GM19193 (cell line): ENCODE measurements at regions not wholly inside any gene's neighbourhood (a gene's known extent, or its start where the extent isn't known, plus 50 kb on each side); places are given as distances from the start of the nearest gene placed in this dataset.

Source experiments
- POLR2A ChIP-seq: IDR thresholded peaks from 4 replicates; pipeline ENCODE4 v1.6.1; 2011; ENCODE audit not compliant: insufficient read depth, insufficient read length; ENCODE audit errors: extremely low read depth

- TF ChIP-seq POLR2A, result no peak
Observed at GRCh38 chr3:177441813-177442646, 244.7 kb upstream of the TBL1XR1 start.

- TF ChIP-seq POLR2A, result no peak
Observed at GRCh38 chr3:177443469-177443868, 246.2 kb upstream of the TBL1XR1 start.

GRCh38 chr3:177444696-177445095 lies 247.4 kb upstream of the TBL1XR1 start:
- TF ChIP-seq POLR2A, result no peak

- TF ChIP-seq POLR2A, result no peak
Observed at GRCh38 chr3:177445549-177445948, 248.3 kb upstream of the TBL1XR1 start.

- no peak for TF ChIP-seq POLR2A
Observed at GRCh38 chr3:177446165-177446601, 248.9 kb upstream of the TBL1XR1 start.

- TF ChIP-seq POLR2A, result no peak
Observed at GRCh38 chr3:177447938-177448337, 250.7 kb upstream of the TBL1XR1 start.

GRCh38 chr3:177448987-177449359 lies 251.7 kb upstream of the TBL1XR1 start:
- TF ChIP-seq POLR2A, result no peak

GRCh38 chr3:177449360-177450006 lies 252.2 kb upstream of the TBL1XR1 start:
- no peak for TF ChIP-seq POLR2A

- no peak for TF ChIP-seq POLR2A
Observed at GRCh38 chr3:177451301-177451750, 254.0 kb upstream of the TBL1XR1 start.

- no peak for TF ChIP-seq POLR2A
Observed at GRCh38 chr3:177451864-177452830, 254.9 kb upstream of the TBL1XR1 start.

- no peak for TF ChIP-seq POLR2A
Observed at GRCh38 chr3:177452831-177453450, 255.7 kb upstream of the TBL1XR1 start.

- TF ChIP-seq POLR2A, result no peak
Observed at GRCh38 chr3:177453451-177453844, 256.2 kb upstream of the TBL1XR1 start.

GRCh38 chr3:177459401-177459800 lies 262.1 kb upstream of the TBL1XR1 start:
- TF ChIP-seq POLR2A, result no peak

- no peak for TF ChIP-seq POLR2A
Observed at GRCh38 chr3:177460047-177460446, 262.8 kb upstream of the TBL1XR1 start.
